ENCODE measurements at regions not wholly inside any gene's neighbourhood (a gene's known extent, or its start where the extent isn't known, plus 50 kb on each side); places are given as distances from the start of the nearest gene placed in this dataset.
"Not testable (repeated sequence)": the region's sequence is repeated elsewhere in the genome, so short reads cannot be mapped to it uniquely, and the experiment has no call there.

DNA sequence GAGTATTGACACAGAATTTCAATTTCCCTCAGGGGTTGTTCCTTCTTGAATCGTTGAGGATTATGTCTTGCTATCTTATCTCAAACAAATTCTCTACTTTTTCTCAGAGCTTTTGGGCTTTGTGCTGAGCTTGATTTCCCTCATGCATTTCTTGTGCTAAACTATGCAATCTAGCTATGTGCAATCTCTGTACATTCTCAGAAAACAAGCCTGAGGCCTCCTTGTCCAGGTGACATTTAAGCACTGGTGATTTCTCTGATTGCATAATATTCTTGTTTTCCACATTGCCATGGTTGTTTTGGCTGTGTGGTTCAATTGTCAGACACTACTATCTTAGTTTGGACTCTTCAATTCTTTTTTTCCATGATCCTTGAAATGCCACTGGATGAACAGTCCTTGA is 81.2 kb upstream of the MAN1A1 start:
- Mint-ChIP-seq H3K36me3 (ENCODE audit: low read depth) (no peaks in the 10 kb centered on the region), H3K4me1 (ENCODE audit: low read depth) (no peaks in the 10 kb centered on the region), H3K27me3 (ENCODE audit: low read depth) (peaks cover 17% of the 10 kb centered on the region)

DNA sequence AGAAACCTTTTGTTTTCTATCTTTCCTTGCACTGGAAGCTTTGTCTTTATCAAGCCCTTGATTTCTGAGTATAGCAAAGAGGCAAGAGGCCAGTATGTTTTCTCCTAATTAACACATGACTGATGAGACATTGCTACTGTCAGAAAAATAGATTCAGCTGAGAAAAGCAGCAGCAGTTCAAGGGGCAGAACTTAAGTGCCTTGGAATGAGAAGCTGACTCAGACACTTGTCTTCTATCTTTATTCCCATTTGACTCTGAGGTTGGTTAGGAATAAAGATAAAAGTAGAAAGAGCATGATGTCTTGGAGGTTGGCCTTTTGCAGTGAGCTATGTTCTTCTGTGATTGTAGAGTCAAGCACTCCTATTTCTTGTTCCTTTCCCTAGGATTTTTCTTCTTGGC is 79.1 kb upstream of the MAN1A1 start:
- H3K4me3 Mint-ChIP-seq, result no peak overlapping the region
- H3K27me3 Mint-ChIP-seq (ENCODE audit: low read depth), result peaks cover 14% of the 10 kb centered on the region
- H3K4me1 Mint-ChIP-seq (ENCODE audit: low read depth), result no peaks in the 10 kb centered on the region
- no peak overlapping the region for H3K27ac Mint-ChIP-seq
- no peaks in the 10 kb centered on the region for H3K36me3 Mint-ChIP-seq (ENCODE audit: low read depth)
- DNase-seq (ENCODE audit: low spot score), result no peak
- no peaks in the 10 kb centered on the region for H3K9me3 Mint-ChIP-seq

More for the DNA sequence above, 81.2 kb upstream of the MAN1A1 start:
- Mint-ChIP-seq H3K9me3 (no peaks in the 10 kb centered on the region), H3K4me3 (no peak overlapping the region), H3K27ac (no peak overlapping the region)
- no peak for DNase-seq (ENCODE audit: low spot score)

DNA sequence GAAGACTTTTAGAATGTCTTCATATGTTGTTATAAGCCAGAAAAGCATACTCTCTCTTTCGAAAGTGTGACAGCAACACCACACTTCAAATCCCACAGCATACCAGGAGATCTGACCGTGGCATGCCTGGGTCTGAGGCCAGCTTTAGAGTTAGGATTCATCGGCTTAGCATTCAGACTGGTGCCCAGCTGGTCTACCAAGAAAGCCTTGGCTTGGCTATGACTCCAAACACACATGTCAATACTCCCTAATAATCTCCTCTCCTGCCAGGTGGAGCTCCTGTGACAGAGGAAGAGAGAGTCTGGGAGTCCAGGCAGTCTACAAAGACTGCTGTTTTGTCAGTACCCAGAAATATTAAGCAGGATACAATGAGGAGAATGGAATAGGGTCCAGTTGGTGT is 77.1 kb upstream of the MAN1A1 start:
- Mint-ChIP-seq H3K27ac (no peak overlapping the region), H3K9me3 (peaks cover 6% of the 10 kb centered on the region), H3K4me1 (ENCODE audit: low read depth) (no peaks in the 10 kb centered on the region), H3K4me3 (no peak overlapping the region), H3K36me3 (ENCODE audit: low read depth) (no peaks in the 10 kb centered on the region), H3K27me3 (ENCODE audit: low read depth) (peaks cover 12% of the 10 kb centered on the region)
- DNase-seq (ENCODE audit: low spot score), result no peak

DNA sequence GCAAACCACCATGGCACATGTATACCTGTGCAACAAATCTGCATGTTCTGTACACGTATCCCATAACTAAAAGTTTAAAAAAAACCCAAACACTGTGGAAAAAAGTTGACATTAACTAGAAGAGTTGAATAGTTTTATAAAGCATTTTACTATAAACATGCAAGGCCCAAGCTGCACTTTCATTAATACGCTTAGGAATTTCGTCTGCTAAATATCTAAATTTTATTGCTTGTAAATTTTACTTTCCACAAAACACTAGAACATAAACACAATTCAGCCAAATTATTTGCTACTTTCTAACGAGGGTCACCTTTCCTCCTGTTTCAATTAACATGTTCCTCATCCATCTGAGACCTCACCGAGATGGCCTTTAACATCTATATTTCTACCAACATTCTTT is 74.4 kb upstream of the MAN1A1 start:
- Mint-ChIP-seq H3K4me1 (ENCODE audit: low read depth) (no peaks in the 10 kb centered on the region), H3K36me3 (ENCODE audit: low read depth) (no peaks in the 10 kb centered on the region), H3K27ac (no peak overlapping the region), H3K4me3 (no peak overlapping the region), H3K9me3 (peaks cover 25% of the 10 kb centered on the region), H3K27me3 (ENCODE audit: low read depth) (peaks cover 22% of the 10 kb centered on the region)
- DNase-seq (ENCODE audit: low spot score), result no peak

GRCh38 chr6:119418084-119418483 is 68.5 kb upstream of the MAN1A1 start:
- not testable (repeated sequence) for H3K4me3 Mint-ChIP-seq; H3K36me3 Mint-ChIP-seq (ENCODE audit: low read depth); H3K27ac Mint-ChIP-seq; H3K4me1 Mint-ChIP-seq (ENCODE audit: low read depth); DNase-seq (ENCODE audit: low spot score)
- peaks cover 47% of the 10 kb centered on the region for H3K9me3 Mint-ChIP-seq
- H3K27me3 Mint-ChIP-seq (ENCODE audit: low read depth), result peaks cover 22% of the 10 kb centered on the region

DNA sequence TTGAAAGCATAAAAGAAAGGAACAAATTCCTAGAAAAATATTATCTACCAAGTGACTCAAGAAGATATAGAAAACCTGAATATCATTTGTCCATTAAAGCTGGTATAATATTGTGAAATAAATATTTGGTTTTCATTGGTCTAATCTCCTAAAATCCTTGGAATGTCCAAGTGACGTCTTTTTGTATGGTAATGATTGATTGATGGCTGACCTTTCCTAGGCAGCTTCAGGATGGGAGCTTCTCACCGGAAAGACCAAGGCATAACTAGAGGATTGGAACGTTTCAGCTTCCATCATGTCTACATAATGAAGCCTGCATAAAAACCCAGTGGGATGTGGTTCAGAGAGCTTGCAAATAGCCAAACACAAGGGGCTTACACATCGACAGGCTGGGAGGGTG is 57.6 kb upstream of the MAN1A1 start:
- Mint-ChIP-seq H3K27me3 (ENCODE audit: low read depth) (peaks cover 13% of the 10 kb centered on the region), H3K4me1 (ENCODE audit: low read depth) (peaks cover 3% of the 10 kb centered on the region), H3K4me3 (no peak overlapping the region), H3K36me3 (ENCODE audit: low read depth) (no peaks in the 10 kb centered on the region), H3K27ac (no peak overlapping the region), H3K9me3 (peaks cover 4% of the 10 kb centered on the region)
- DNase-seq (ENCODE audit: low spot score), result no peak

DNA sequence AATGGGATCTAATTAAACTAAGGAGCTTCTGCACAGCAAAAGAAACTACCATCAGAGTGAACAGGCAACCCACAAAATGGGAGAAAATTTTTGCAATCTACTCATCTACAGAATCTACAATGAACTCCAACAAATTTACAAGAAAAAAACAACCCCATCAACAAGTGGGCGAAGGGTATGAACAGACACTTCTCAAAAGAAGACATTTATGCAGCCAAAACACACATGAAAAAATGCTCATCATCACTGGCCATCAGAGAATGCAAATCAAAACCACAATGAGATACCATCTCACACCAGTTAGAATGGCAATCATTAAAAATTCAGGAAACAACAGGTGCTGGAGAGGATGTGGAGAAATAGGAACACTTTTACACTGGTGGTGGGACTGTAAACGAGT is 55.6 kb upstream of the MAN1A1 start:
- not testable (repeated sequence) for H3K27me3 Mint-ChIP-seq (ENCODE audit: low read depth)

More for the DNA sequence above, 55.6 kb upstream of the MAN1A1 start:
- not testable (repeated sequence) for H3K36me3 Mint-ChIP-seq (ENCODE audit: low read depth); H3K4me1 Mint-ChIP-seq (ENCODE audit: low read depth); H3K9me3 Mint-ChIP-seq; H3K27ac Mint-ChIP-seq; H3K4me3 Mint-ChIP-seq; DNase-seq (ENCODE audit: low spot score)
